ENCODE measurements at regions not wholly inside any gene's neighbourhood (a gene's known extent, or its start where the extent isn't known, plus 50 kb on each side); places are given as distances from the start of the nearest gene placed in this dataset.

GRCh38 chr1:222240536-222241181, 307.2 kb downstream of the HHIPL2 start:
- TF ChIP-seq MAX (IDR thresholded peaks at IDR 0.05; ENCODE audit: low read depth), result no peak
- no peak for TF ChIP-seq GABPA (IDR thresholded peaks at IDR 0.05; ENCODE audit: low read depth)
- TF ChIP-seq CTCF (IDR thresholded peaks at IDR 0.05), result no peak
- no peak for TF ChIP-seq TAF1 (IDR thresholded peaks at IDR 0.05; ENCODE audit: borderline replicate concordance, low read depth, low read length)
